NCI-H524 treated with DMSO at 0.1 percent for 48 hours (cell line): ENCODE measurements at regions not wholly inside any gene's neighbourhood (a gene's known extent, or its start where the extent isn't known, plus 50 kb on each side); places are given as distances from the start of the nearest gene placed in this dataset.

Source experiments
- DNase-seq: peaks from one replicate; lab custom pipeline; 2025; lab: John Stamatoyannopoulos, UW

- peak; percentile 14 for DNase-seq
Measured at GRCh38 chr1:232244426-232244825, 385.5 kb downstream of the SIPA1L2 start.

GRCh38 chr1:232239998-232240397 lies 389.9 kb downstream of the SIPA1L2 start:
- DNase-seq, result no peak

- no peak for DNase-seq
Measured at GRCh38 chr1:232239522-232239921, 390.4 kb downstream of the SIPA1L2 start.

GRCh38 chr1:232238009-232238408 lies 391.9 kb downstream of the SIPA1L2 start:
- DNase-seq, result no peak

- peak; percentile 87 for DNase-seq
Measured at GRCh38 chr1:232227306-232227705, 402.6 kb downstream of the SIPA1L2 start.

GRCh38 chr1:232226197-232226712 lies 403.7 kb downstream of the SIPA1L2 start:
- DNase-seq, result no peak

DNA sequence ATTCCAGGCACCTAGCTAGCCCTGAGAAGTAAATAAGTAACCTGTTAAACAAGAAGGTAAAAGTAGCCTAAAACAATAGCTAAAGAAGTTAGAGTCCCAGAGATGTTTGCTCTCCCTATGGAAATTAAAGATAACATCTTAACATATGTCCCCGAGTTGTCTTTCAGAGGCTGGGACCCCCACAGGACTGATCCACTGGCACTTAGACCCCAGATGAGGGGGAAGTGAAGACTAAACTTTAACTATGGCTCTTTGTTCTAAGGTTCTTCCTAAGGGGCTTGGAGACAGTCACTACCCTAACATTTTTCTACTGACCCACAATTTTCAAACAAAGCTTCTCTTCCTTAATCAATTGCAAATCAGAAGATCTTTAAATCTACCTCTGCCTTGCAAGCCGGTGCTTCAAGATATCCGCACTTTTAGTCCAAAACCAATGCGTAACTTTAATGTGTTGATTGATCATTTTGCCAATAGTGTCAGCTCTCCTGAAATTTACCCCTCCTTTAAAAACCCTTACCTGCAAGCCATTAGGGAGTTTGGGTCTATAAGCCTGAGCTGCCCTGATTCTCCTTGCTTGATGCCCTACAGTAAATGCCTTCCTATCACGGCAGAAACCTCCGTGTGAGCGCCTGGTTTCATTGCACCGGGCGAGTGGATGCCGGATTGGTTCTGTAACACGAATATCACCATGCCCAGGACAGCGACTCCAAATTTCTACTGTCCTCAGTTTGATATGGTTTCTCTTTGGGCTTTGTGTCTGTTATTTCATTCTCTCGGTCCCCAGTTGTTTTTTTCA lies 404.4 kb downstream of the SIPA1L2 start:
- DNase-seq, result no peak

DNA sequence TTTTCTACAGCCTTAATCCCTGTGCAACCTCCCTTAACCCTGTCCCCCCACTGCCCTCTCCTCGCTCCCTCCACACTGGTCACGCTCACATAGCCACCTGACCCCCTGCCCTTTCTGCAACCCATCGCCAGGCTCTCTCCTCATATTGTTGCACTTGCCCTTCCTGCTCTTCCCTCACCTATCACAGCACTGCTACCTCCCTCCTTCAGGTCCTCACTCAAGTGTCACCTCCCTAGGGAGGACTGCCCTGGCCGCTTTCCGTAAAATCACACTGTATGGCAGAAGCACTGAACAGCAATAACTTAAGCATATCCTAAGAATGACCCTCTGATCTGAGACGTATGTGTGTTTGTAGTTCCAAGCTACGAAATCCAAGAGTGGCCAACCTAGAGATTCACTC lies 406.0 kb downstream of the SIPA1L2 start:
- no peak for DNase-seq

DNA sequence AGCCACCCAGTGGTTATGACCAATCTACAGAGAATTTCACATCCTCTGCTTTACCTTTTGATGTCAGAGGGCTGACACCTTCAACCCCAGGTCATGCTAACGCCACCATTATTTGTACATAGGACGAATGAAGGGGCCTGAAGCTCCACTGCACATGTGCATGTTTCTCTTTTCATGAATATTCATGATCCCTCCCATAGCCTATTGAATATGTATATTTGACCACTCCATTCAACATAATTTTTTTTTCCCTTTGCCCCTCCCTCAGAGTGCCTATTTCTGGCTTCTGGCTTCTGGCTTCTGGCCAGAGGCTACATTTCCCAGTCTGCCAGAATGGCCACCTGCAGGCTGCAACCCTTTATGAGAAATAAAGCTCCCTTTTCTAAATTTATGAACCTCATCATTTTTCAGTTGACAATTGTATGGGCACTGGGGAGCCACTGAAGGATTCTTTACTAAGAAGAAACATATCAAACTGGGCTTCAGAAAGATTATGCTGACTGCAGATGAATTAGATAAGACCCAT lies 406.7 kb downstream of the SIPA1L2 start:
- DNase-seq, result no peak

- DNase-seq, result no peak
Measured at GRCh38 chr1:232222614-232223013, 407.3 kb downstream of the SIPA1L2 start.

DNA sequence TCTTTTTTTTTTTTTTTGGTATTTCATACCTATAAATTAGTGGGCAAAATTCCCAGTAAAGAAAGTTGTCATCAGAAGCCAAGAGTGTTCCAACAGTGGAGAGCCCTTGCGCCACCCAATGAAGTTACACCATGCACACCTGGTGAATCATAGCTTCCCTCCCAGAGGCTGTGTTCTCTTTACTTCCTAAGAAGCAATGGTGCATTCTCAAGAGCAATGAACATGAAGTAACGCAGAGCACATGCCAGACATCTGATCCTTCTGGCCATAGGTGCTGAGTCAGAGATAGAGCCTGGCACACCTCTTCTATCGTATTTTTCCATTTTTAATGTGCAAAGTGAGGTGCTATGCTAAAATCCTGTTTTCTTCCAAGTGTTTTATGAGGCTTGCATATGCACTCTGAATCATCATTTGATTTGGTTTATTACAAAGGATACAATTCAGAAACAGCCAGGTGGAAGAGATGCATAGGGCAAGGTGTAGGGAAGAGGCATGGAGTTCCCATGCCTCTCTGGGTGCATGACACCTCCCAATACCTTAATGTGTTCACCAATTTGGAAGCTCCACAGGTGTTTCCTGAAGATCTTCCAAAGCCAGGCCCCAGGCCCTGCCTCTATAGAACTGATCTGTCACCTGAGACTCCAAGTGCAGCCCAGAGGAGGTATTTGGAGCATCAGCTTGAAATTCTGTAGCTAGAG lies 408.0 kb downstream of the SIPA1L2 start:
- no peak for DNase-seq

GRCh38 chr1:232218955-232219865 lies 410.7 kb downstream of the SIPA1L2 start:
- DNase-seq, result no peak

- no peak for DNase-seq
Measured at GRCh38 chr1:232213928-232214327, 416.0 kb downstream of the SIPA1L2 start.

DNA sequence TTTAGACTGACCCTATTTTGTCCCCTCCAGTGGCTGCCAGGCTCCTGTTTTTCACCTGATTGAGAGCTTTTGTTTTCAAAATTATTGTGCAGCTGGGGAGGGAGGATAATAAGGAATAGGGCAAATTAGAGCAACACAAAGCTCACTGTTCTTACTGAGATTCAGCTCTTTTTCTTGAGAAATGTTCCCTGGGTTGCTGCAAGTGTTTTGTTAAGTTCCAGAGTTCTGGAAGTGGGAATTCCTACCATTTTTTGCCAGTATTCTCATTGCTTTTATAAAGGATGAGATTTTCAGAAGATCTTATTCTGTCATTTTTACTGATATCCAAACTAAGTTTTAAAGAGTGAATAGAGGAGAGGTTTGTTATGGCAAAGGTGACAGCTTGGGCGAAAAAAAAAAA lies 417.7 kb downstream of the SIPA1L2 start:
- DNase-seq, result no peak

- DNase-seq, result peak; percentile 82
Measured at GRCh38 chr1:232211149-232211548, 418.8 kb downstream of the SIPA1L2 start.

- DNase-seq, result no peak
Measured at GRCh38 chr1:232209357-232209756, 420.6 kb downstream of the SIPA1L2 start.

DNA sequence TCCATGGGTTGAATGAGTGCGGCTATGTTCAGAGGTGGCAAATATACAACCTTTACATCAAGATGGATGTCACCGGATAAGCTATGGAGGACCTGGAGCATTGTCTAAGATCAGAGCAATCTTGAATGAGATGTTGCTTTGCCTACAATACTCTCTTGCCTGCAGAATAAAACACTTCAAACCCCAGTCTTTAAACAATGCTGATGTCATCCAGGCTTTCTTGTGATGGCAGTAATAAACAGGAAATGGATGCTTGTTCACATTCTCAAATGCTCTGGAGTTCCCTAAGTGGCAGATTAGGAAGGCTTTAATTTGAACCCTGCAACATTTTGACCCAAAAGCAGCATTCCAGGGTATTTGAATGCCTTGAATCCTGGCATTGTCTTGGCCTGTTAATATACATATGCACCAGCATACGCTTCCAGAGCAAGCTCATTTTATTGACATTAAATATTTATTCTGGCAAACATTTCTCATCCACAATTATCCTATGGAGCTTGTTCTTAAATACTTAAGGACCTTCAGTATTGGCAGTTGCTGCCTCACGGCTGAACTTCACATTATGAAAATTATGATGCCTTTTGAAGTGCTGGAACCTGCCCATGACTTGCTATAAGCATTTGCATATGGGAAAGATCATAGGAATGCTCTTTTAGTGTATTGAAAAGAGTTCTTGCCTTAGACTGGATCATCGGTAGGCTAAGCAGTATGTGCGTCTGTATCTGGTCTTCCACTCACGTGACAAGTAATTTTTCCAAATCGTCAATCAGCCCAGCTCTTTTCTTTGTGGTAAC lies 422.7 kb downstream of the SIPA1L2 start:
- no peak for DNase-seq

- no peak for DNase-seq
Measured at GRCh38 chr1:232204269-232204668, 425.7 kb downstream of the SIPA1L2 start.

DNA sequence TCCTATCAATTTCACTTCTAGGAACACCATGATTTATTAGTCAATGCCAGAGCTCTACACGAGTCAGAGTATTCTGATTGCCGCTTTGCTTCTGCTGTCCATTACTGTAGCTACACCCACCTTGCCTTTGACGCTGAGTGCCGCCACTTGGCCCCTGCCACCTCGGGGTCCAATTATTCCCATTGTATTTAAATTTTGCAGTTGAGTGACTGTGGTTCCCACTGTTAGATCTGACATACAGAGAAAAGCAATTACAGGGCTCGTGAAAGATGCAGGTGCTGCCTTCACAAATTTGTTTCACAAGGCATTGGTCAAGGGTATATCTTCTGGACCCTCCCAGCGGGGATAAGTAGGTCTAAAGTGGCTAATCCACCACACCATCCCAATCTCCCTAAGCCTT lies 428.9 kb downstream of the SIPA1L2 start:
- DNase-seq, result no peak

- no peak for DNase-seq
Measured at GRCh38 chr1:232196042-232196441, 433.9 kb downstream of the SIPA1L2 start.

DNA sequence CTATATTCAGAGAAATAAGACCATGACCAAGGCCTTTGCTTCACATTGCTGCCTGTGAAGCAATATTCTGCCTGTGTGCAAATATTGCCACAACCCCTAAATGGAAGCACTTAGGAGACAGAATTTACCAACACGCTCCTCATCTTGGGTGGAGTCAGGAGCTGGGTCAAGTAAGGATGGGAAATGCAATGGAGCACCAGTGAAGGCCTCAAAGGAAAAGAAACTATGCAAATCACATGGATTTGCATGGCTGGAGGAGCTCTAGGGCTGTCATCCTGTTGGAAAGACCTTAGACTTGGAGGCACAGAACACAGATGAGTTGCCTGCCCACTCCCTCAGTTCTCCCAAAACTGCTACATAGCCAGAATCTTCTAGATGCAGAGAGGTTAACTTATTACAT lies 435.5 kb downstream of the SIPA1L2 start:
- DNase-seq, result no peak
